T1000 (cell line): ENCODE measurements at regions not wholly inside any gene's neighbourhood (a gene's known extent, or its start where the extent isn't known, plus 50 kb on each side); places are given as distances from the start of the nearest gene placed in this dataset.
"Not testable (repeated sequence)": the region's sequence is repeated elsewhere in the genome, so short reads cannot be mapped to it uniquely, and the experiment has no call there.

Source experiments
- DNase-seq: peaks from one replicate; lab custom pipeline; 2025; ENCODE audit warnings: mixed read lengths; lab: John Stamatoyannopoulos, UW

DNA sequence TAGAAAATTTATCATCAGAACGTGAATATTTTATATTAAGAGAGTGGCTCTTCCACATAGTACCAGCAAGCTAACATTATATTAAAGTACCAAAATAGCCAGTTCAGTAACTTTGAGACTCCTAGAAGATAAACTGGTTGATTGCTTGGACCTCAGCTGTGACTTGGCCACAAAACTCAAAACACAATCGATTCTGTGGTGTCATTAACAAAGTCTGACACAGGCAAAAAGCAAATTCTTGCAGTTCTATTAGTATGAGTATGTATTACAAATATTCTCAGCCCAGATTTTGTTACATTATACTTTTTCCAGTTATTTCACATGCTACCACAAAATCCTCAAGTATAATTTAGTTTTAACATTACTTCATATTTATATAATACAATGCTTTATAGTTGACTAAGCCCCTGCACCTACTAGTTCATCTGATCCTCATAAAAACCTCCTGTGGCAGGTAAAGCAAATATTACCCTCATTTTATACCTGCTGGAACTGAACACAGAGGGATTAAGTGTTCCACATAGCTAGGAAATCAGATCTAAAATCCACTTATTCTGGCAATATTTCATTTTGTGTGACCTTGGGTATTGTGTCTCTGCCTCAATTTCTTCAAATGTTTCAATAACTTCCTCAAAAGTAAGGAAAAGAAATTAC is 279.9 kb upstream of the MKLN1 start:
- no peak for DNase-seq

DNA sequence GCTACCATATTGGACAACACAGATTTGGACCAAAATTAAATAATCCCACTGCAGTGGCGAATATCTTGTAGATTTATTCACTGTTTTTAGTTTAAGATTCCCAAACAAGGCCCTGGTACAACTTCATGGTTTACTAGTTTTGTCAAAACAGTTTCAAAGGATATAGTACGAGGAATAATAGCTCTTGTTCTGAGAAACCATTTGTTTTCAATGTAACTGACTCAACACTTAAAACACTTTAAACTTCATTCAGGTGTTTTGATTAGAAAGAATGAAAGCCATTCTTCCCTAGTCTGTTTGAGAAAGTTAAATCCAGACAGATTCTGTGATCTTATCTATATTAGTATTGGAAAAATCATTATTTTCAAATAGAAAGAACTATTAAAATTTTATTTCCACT is 276.4 kb upstream of the MKLN1 start:
- DNase-seq = no peak

DNA sequence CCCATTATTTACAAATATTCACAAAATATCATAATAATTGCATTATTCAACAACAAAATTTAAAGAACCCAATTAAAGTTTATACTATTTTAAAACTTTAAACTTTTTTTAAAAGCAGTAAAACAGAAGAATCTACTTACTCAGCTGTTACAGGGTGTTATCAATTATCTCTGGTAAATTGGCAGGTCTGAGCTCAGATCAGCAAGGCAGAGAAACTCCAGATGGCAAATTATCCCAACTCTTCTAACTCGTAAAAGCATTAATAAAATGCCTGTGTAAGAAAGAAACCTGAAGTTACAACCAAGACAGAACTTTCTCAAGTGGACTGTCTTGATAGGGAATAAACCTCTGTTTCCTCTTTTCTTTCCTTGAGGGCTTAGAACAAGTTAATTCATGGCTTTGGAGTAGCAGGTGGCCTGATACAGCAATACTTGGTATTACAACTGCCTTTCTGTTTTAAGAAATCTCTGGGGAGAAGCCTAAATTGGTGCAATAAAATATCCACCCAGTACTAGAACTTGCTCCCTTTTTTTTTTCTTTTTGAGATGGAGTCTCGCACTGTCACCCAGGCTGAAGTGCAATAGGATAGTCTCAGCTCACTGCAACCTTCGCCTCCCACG is 275.3 kb upstream of the MKLN1 start:
- DNase-seq = no peak

DNA sequence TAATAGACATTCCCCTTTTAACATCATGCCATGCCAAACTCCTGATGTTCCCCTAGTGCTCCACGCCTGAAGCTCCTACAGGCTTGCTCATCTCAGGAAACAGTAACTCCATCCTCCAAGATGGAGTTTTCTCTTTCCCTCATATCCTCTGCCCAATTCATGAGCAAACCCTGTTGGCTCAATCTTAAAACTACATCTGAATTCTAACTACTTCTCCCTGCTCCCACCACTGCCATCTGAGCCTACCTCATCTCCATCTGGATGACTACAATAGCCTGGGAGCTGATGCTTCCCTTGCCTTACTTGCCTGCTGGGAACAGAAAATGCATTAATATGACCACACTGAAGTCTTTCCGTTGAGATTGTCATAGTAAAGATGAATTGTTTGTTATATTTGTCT is 271.7 kb upstream of the MKLN1 start:
- no peak for DNase-seq

DNA sequence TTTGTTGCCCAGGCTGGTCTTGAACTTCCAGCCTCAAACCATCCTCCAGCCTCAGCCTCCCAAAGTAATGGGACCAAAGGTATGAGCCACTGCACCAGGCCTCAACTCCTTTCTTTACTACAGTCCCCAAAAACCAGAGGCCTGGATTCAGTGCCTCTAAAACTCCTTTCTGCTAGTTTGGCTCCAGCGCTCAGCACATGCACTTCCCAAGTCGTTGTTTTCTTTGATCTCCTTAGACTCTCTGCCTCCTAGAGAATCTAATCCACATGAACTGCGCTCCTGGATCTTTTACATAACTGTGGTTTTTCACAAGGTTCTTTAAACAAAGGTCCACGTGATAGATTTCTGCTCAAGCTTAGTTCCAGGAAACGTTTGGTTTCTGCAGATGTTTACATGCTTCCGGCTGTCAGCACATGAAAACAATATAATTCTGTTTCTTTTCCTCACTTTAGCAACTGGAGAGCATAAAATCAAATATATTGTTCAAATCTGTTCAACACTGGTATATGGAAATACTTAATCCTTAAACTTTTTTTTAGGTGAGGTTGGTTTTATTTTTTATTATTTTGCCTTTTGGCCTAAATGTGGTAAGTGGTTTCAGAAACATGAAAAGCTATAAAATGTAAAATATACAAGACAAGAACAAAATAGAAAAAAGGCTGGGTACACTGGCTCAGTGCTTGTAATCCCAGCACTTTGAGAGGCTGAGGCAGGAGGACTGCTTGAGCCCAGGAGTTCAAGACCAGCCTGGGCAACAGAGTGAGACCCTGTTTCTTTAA is 270.5 kb upstream of the MKLN1 start:
- no peak for DNase-seq

DNA sequence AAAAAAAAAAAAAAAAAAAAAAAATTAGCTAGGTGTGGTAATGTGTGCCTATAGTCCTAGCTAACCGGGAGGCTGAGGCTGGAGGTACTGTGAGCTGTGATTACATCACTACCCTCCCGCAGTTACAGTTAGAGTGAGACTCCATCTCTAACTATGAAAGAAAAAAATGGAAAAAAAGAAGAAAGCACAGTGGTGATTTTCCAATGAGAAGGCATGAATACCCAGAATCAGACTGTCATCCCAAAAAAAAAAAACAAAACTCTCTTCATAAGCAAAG is 269.9 kb upstream of the MKLN1 start:
- no peak for DNase-seq

DNA sequence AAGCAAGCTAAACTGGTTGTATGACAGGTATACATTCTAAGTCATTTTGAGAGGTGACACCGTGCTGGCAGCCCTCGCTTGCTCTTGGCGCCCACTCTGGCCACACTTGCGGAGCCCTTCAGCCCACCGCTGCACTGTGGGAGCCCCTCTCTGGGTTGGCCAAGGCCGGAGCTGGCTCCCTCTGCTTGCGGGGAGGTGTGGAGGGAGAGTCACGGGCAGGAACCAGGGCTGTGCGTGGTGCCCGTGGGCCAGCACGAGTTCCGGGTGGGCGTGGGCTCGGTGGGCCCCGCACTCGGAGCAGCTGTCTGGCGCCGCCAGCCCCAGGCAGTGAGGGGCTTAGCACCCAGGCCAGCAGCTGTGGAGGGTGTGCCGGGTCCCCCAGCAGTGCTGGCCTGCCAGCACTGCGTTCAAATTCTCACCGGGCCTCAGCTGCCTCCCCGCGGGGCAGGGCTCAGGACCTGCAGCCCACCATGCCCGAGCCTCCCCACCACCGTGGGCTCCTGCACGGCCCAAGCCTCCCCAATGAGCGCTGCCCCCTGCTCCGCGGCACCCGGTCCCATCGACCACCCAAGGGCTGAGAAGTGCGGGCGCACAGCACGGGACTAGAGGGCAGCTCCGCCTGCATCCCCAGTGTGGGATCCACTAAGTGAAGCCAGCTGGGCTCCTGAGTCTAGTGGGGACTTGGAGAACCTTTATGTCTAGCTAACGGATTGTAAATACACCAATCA is 269.0 kb upstream of the MKLN1 start:
- not testable (repeated sequence) for DNase-seq

DNA sequence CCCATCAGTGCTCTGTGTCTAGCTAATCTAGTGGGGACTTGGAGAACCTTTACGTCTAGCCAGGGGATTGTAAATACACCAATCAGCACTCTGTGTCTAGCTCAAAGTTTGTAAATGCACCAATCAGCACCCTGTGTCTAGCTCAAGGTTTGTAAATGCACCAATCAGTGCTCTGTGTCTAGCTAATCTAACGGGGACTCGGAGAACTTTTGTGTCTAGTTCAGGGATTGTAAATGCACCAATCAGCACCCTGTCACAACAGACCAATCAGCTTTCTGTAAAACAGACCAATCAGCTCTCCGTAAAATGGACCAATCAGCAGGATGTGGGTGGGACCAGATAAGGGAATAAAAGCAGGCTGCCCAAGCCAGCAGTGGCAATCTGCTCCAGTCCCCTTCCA is 268.3 kb upstream of the MKLN1 start:
- DNase-seq = not testable (repeated sequence)

DNA sequence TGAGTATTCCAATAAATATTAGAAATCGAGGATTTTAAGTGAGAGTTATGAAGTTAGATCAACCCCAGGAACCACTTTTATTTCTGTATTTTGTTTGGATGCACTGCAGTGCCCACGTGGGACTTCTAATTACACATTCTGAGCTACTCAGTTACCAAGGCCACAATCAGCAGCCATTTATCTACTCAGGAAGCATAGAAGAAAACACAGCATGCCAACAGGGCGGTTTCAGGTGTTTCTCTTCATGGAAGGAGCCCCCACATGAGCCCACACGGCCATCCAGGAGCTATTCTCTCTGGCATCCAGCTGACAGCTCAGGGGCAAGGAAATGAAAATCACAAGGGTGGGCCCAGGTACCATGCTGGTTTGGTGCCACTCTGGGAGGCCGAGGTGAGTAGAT is 266.5 kb upstream of the MKLN1 start:
- no peak for DNase-seq

DNA sequence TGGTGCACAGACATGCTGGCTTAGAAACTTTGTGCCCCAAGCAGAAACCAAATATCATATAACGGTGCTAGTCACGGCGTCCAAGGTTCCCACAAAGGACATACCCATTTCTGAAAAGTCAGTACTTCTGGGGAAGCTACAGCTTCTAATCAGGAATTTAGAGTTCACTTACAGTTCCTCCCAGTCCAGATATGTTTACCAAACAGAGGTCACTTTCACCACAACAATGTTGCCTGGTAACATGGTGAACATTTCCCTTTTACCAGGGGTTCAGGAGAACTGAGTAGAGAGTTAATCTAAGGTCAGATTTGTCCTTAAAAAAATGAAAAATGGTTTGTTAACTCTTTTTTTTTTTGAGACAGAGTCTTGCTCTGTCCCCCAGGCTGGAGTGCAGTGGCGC is 265.9 kb upstream of the MKLN1 start:
- DNase-seq = no peak

DNA sequence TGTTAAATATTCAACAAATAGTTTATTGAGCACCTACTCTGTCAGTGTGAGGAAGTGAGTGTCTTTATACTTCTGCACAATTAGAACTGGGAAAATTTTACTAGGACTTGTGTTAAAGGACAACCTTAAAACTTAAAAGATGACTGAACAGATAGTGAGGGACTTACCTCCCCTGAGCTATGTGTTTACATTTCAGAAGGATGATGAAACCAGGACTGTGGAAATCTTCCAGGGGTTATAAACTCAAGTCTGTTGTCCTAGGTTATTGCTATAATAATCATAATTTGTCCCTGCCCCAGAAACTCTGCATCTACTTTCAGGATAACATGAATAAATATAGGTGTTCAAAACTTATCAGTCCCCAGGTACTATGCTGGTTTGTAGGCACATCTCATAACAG is 261.0 kb upstream of the MKLN1 start:
- DNase-seq = no peak

DNA sequence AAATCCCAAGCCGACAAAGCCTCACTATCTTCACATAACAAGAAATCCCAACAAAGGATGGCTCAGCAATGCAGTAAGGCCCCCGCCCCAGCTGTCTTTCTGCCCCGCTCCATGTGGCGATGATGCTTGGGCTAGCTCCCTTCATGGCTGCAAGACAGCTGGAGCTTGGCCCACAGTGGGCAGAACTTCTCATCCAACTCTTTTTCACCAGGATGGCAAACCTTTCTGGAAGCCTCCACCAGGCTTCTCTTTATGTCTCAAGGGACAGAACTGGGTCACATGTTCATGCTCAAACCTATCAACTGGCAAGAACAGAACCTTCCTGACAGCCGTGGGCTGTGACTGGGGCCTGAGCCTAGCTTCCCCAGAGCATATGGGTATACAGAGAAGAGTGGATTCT is 260.5 kb upstream of the MKLN1 start:
- DNase-seq = no peak

DNA sequence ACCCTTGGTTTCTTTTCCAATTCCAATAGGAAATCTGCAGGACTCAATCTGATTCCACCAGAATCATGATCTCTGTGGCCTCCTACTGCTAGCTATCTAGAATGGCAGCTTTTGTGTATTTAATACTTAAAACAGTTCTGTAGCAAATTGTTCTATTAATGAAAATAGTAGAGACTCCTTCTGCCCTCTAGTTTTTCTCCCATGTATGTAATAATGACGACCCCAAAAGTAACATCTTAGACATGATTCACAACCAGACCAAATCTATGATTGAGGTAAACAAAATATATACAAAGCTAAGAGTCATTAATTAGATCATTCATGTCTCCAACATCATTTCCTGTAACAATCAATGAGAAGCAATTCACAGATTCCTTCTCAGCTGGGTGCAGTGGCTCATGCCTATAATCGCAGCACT is 259.1 kb upstream of the MKLN1 start:
- no peak for DNase-seq

DNA sequence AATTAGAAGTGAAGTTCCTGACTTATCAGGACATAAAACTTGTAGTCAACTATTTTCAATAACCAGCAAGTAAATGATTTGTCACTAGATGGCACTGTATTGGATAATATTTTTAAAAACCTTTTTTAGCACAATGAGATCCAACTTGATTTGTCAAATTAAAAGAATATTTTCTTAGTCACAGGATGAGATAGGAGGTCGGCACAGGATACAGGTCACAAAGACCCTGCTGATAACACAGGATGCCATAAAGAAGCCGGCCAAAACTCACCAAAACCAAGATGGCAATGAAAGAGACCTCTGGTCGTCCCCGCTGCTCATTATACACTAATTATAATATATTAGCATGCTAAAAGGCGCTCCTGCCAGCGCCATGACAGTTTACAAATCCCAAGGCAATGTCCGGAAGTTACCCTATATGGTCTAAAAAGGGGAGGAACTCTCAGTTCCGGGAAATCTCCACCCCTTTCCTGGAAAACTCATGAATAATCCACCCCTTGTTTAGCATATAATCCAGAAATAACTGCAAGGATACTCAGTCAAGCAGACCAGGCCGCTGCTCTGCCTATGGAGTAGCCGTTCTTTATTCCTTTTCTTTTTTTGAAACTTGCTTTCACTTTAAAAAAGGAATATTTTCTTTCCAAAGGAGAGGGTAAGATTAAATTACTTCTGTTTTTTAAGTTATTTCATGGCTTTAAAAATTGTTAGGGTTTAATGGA is 255.7 kb upstream of the MKLN1 start:
- peak; percentile 44 for DNase-seq

DNA sequence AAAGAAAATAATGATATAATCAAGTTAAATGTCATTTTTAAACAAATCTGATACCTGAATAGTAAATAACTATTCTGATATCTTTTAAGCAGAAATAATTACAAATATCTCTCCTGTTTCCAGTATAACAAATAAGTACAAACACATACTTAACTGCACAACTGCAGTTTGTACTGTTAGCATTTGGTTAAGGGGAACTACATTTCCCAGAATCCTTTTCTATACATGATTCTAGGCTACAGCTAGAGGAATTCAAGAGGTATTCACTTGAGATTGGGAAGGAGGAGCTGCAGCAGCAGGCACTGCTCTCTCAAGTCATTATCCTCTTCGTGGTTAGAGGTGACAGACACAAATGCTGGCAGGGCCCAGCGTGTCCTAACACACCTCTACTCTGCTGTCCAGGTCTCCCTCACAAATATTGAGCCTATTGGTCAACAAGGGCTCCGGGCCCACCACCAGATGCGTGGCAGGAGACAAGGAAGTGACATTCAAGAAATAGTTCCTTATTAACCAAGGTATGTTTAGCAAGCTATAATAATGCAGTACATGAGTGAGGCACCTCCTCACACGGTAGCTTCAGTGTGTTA is 255.1 kb upstream of the MKLN1 start:
- no peak for DNase-seq

DNA sequence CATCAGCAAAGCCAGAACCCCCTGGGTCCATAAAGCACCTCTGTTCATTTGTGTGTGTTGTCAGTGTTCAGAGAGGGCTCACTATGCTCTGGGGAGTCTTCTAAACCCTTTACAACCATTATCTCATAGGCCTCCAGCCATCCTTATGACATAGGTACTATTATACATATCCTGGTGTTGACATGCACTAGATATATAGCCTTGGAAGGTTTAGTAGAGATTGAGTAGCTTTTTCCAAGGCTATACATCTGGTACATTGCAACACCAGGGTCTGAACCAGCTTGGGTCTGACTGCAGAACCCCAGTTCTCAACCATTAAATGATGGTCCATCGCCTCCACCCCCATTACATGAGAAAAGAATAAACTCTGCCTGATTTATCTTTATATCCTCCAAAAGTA is 253.6 kb upstream of the MKLN1 start:
- DNase-seq = no peak

DNA sequence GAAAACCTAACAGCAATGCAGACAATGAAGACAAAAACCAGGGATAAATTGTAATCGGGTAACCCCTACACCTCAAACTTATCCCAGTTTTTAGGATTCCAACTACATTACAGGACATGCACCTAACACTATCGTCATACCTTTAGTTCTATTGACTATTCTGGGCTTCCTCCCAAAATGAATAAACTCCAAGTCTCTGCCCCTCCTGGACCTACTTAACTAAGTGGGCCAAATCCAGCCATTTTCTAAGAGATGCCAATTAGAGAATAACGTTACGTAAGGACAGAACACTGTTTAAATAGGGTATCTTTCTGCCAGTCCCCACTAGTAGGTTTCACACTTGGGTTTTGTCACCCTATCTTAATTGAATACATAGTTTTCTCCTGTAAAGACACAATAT is 253.1 kb upstream of the MKLN1 start:
- DNase-seq = no peak

DNA sequence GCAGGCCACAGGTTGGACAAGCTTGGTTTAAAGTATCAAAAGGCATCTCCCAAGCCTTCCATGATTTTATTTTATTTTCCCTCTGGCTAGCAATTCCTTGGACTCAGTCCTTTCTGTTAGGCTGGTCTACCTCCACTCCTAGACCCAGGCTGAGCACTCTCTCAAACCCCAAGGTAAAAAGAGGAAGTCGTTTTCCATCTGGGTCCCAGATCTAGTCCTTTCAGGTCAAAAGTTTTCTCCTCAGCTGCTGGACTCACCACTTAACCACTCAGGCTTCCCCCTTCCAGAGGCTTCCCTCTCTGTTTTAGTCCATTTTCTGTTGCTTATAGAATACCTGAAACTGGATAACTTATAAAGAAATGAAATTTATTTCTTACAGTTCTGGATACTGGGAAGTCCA is 252.3 kb upstream of the MKLN1 start:
- no peak for DNase-seq

DNA sequence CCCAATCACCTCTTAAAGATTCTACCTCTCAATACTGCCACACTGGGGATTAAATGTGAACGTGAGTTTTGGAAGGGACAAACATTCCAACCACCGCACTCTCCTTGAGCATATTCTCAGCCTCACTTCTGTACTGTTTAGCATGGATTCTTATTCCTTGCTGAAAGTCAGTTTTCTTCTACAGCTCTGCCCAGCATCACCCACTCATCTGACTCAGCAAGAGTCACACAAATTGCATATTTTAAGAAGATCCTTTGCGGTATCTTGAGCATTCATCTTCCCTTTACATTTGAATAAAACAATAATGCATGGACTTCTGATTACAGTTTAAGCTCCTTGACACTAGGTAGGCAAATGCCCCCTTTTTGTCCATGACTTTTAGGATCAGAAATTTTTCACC is 251.6 kb upstream of the MKLN1 start:
- no peak for DNase-seq

DNA sequence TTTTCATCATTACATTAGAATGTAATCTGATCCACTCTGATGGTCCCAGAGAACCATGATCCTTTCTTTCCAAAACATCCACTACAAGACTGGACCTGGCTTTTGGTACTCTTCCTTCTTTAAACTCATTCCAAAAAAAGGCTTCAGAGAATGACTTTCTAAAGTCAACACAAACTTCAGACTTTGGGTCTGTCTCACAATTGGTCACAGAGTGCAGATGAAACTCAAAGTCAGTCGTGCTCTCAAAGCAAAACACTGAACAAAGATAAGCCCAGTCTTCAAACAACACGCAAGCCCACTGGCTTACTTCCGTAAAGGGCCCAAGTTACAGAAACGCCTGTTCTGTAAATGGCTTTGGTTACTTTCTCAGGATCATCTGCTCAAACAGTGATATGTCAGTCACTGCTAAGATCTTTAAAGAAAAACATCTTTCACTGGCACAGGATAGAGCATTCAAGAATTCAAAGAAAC is 250.9 kb upstream of the MKLN1 start:
- DNase-seq = no peak

DNA sequence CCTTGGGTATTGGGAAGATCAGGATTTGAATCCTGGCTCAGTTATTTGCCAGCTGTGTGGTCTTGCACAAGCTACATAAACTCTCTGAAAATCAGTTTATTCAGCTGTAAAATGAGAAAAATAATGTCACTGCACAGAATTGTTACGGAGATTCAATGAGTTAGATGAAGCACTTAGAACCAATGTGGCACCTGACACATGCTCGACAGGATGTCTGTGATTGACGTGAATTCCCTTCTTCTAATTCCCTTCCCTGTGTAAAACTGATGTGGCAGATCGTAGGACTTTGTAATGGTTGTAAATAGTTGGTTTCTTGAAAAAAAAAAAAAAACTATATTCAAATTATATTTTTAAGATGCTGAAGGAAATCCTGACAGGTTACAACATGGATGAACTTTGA is 249.9 kb upstream of the MKLN1 start:
- DNase-seq = no peak

DNA sequence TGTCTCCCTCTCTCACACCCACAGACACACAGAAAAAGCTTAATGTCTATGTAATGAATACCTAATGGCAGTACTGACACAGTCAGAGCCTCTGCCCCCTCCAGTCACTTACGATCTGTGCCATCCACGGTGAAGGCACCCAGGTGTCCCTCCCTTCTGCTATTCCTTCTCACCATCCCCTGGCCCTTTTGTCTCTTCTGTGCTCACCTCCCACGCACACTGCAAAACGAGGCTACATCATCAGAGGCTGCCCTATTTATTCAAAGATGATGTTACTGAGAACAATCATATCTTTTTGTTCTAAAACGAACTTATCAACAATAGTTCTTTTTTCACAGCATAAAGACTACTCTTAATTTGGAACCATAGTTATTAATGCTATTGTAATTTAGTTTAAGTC is 246.9 kb upstream of the MKLN1 start:
- DNase-seq = no peak
